ENCODE measurements at regions not wholly inside any gene's neighbourhood (a gene's known extent, or its start where the extent isn't known, plus 50 kb on each side); places are given as distances from the start of the nearest gene placed in this dataset.

GRCh38 chr7:22586786-22587140 is 86.8 kb upstream of the STEAP1B start:
- no peak for DNase-seq (ENCODE audit: low read depth in 3 of 3)

- no peak for DNase-seq (ENCODE audit: low read depth in 3 of 3)
Measured at GRCh38 chr7:22586101-22586785, 86.3 kb upstream of the STEAP1B start.

GRCh38 chr7:22584179-22584578 is 84.2 kb upstream of the STEAP1B start:
- no peak for DNase-seq (ENCODE audit: low read depth in 3 of 3)

- DNase-seq (ENCODE audit: low read depth in 3 of 3): no peak
Measured at GRCh38 chr7:22582863-22583622, 83.1 kb upstream of the STEAP1B start.

- no peak for DNase-seq (ENCODE audit: low read depth in 3 of 3)
Measured at GRCh38 chr7:22581099-22581498, 81.1 kb upstream of the STEAP1B start.

GRCh38 chr7:22579961-22580360 is 80.0 kb upstream of the STEAP1B start:
- no peak for DNase-seq (ENCODE audit: low read depth in 3 of 3)

GRCh38 chr7:22578007-22578733 is 78.2 kb upstream of the STEAP1B start:
- DNase-seq (ENCODE audit: low read depth in 3 of 3): no peak

- no peak for DNase-seq (ENCODE audit: low read depth in 3 of 3)
Measured at GRCh38 chr7:22577470-22578001, 77.5 kb upstream of the STEAP1B start.

- no peak for DNase-seq (ENCODE audit: low read depth in 3 of 3)
Measured at GRCh38 chr7:22576612-22577469, 76.9 kb upstream of the STEAP1B start.

GRCh38 chr7:22574754-22575520 is 74.9 kb upstream of the STEAP1B start:
- DNase-seq (ENCODE audit: low read depth in 3 of 3): no peak

GRCh38 chr7:22572937-22573336 is 72.9 kb upstream of the STEAP1B start:
- no peak for DNase-seq (ENCODE audit: low read depth in 3 of 3)

- no peak for DNase-seq (ENCODE audit: low read depth in 3 of 3)
Measured at GRCh38 chr7:22572292-22572691, 72.3 kb upstream of the STEAP1B start.

GRCh38 chr7:22571766-22572165 is 71.8 kb upstream of the STEAP1B start:
- DNase-seq (ENCODE audit: low read depth in 3 of 3): no peak

GRCh38 chr7:22569586-22570321 is 69.8 kb upstream of the STEAP1B start:
- no peak for DNase-seq (ENCODE audit: low read depth in 3 of 3)

- no peak for DNase-seq (ENCODE audit: low read depth in 3 of 3)
Measured at GRCh38 chr7:22566592-22566991, 66.6 kb upstream of the STEAP1B start.

- DNase-seq (ENCODE audit: low read depth in 3 of 3): no peak
Measured at GRCh38 chr7:22566176-22566575, 66.2 kb upstream of the STEAP1B start.

GRCh38 chr7:22565315-22565811 is 65.4 kb upstream of the STEAP1B start:
- no peak for DNase-seq (ENCODE audit: low read depth in 3 of 3)

- no peak for DNase-seq (ENCODE audit: low read depth in 3 of 3)
Measured at GRCh38 chr7:22564511-22565045, 64.6 kb upstream of the STEAP1B start.

GRCh38 chr7:22563621-22564241 is 63.7 kb upstream of the STEAP1B start:
- DNase-seq (ENCODE audit: low read depth in 3 of 3): no peak
